ENCODE measurements at regions not wholly inside any gene's neighbourhood (a gene's known extent, or its start where the extent isn't known, plus 50 kb on each side); places are given as distances from the start of the nearest gene placed in this dataset.
"Not testable (repeated sequence)": the region's sequence is repeated elsewhere in the genome, so short reads cannot be mapped to it uniquely, and the experiment has no call there.

- no peak for DNase-seq (ENCODE audit: low read depth, low spot score)
Observed at GRCh38 chr5:126120939-126121338, 302.3 kb upstream of the GRAMD2B start.

DNA sequence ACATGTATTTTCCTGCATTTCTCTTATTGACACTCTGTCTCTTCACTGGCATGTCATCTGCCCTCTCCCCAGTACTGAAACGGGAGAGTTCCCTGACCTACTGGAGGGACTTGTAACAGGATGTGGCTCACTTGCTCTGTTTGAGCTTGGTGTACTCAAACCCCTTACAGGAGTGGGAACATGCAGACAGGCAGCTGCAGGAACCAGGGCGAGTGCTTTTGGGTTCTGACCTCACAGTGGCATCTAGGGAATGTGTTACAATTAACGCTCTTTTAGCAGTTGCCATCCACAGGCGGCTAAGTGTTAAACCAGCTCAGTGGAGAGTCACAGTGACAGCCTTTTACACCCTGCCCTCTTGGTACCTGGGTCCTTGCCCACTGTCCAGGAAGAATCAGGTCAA, 300.3 kb upstream of the GRAMD2B start:
- DNase-seq (ENCODE audit: low read depth, low spot score), result peak; percentile 36

DNA sequence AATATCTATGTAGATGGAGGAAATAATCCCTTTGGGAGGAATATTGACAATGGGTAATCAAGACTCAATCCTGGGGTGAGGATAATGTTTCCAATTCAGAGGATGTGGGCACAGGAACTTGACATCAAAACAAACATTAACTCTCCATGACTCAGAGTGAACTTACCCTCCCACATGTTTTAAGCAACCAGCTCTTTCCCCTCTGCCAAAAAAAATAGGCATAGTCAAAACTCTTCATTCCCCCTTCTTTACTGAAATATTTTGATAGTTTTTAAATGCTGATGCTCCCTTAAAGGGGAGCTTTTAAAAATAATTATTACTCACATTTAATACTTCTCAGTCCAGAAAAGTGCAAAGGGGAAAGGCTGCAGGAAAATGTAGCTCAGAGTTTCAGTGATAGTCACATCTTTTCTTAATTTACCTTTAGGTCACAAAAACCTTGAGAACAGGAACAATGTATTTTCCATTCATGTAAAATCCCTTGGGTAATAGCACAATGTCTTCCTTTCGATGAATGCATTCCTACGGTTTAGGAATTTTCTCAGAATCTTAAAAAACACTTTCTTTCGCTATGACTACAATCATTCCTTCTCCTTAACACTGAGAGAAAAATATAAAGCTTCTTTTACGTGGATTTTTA, 298.4 kb upstream of the GRAMD2B start:
- DNase-seq (ENCODE audit: low read depth, low spot score), result peak; percentile 62

GRCh38 chr5:126125407-126125806, 297.8 kb upstream of the GRAMD2B start:
- no peak for DNase-seq (ENCODE audit: low read depth, low spot score)

DNA sequence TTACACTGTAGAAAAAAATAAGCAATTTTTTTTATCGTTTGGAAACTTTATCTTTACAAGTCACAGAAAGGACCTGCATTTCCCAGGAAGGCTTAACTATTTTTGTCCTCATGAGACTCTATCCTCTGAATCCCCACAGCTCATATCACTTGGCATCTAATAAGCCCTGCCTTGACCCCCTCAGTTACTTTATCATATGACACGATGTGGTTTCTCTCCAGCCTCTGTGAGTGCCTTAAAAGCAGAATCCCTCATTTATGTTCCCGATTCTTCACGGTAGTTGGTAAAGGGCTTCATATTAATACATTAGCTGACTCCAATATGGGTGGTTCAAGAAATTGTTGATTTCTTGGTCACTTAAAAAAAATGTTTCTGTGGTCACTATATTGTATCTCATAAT, 296.6 kb upstream of the GRAMD2B start:
- DNase-seq (ENCODE audit: low read depth, low spot score), result no peak

DNA sequence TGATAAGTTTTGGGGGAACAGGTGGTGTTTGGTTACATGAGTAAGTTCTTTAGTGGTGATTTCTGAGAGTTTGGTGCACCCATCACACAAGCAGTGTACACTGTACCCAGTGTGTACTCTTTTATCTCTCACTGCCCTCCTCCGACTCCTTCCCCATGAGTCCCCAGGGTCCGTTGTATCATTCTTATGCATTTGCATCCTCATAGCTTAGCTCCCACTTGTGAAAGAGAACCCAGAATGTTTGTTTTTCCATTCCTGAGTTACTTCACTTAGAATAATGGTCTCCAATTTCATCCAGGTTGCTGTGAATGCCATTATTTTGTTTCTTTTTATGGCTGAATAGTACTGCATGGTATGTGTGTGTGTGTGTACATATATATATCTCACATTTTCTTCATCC, 295.8 kb upstream of the GRAMD2B start:
- DNase-seq (ENCODE audit: low read depth, low spot score), result not testable (repeated sequence)

DNA sequence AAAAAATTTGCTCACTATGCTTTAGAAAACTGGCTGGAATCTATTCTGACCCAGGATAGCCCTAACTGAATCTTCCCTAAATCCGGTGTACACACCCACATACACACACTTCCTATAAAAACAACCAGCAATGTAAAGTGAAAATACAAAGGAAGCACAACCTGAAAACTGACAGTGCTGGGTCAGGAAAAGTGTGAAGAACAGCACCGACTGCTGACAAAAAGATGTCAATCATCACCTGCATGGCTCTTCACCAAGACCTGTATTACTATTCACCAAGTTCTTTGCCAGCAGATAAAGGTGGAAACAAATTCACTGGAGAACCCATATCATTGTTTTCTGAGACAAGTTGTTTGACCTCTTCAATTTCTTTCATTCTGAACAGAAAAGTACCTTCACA, 293.8 kb upstream of the GRAMD2B start:
- no peak for DNase-seq (ENCODE audit: low read depth, low spot score)

DNA sequence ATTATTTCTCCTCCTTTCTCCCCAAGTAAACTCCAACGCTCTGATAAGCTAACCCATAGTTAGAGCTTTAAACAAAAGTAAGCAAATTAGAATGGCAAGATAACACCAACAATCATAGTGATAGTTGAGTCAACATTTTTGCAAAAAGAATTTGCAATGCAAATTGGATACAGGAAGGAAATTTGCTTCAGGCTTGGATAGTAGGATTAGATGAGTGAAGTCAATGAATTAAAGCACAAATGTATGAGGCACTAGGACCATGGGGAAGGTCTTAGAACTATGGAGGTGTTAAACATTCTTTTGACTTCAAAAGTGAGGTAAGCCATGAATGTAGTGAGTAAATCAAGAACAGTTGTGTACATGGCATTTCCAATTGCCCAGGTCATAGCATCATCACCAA, 289.8 kb upstream of the GRAMD2B start:
- DNase-seq (ENCODE audit: low read depth, low spot score), result no peak

DNA sequence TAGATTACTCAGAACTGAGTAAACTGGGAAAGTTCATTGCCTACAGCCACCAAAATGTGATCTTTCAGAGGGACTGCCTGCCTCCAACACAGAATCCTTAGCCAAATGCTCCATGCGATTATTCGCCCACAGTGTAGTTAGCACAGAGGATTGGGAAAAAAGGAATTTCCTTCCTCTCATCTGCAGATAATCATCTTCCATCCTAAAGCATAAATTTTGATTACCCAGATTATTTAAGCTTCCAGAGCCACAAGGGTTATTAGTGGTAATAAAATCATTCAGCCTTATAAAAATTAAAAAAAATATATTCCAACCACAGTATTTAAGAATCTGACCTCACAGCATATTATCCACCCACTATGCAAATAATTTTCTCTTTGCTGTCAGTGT, 285.3 kb upstream of the GRAMD2B start:
- DNase-seq (ENCODE audit: low read depth, low spot score), result no peak

DNA sequence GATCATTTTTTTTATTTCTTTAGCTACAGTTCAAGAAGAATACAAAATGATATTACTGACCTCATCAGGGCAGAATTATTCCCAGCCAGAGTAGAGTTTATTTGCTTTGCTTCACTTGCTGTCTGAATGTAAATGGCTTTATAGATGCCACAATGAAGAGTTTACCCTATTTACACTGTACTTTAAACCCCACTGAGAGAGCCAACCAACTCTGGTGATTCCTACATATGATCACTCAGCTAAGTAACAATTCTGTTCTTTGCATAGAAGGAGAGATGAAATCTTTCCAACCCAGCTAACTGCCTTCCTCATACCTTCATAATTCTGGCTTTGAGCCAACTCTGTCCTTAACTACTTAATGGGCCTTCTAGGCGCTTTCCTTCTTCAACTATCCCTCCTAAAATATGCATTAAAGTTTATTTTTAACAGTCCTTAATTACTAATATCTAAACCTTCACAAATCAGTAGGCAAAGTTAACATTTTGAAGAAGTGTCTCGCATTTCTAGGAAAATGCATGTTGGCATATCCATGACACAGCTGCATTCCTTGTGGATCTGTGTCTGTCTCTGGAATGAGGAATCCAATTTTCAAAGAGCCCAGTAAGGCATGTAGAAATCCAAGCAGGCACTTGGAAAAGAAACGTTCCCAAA, 284.8 kb upstream of the GRAMD2B start:
- DNase-seq (ENCODE audit: low read depth, low spot score), result peak; percentile 48

GRCh38 chr5:126139086-126139485, 284.1 kb upstream of the GRAMD2B start:
- no peak for DNase-seq (ENCODE audit: low read depth, low spot score)

DNA sequence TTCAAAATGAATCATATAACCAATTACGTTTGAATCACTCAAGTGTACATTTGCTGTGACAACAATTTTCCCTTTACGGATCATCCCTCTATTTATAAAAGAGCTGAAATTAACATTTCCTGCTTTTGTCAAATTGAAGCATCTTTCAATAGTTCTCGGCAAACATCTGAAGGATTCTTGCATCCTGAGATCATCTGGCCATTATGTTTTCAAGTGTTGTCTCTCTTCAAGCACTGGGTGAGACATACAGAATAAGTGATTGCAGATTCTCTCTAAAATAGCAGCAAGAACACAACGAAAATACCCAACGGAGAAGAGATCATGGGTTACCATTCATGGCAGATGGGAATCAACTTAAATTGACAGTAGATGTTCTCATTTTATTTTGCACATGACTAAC, 283.4 kb upstream of the GRAMD2B start:
- DNase-seq (ENCODE audit: low read depth, low spot score), result peak; percentile 41

- no peak for DNase-seq (ENCODE audit: low read depth, low spot score)
Observed at GRCh38 chr5:126143622-126144021, 279.6 kb upstream of the GRAMD2B start.

DNA sequence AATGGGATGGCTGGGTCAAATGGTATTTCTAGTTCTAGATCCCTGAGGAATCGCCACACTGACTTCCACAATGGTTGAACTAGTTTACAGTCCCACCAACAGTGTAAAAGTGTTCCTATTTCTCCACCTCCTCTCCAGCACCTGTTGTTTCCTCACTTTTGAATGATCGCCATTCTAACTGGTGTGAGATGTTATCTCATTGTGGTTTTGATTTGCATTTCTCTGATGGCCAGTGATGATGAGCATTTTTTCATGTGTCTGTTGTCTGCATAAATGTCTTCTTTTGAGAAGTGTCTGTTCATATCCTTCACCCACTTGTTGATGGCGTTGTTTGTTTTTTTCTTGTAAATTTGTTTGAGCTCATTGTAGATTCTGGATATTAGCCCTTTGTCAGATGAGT, 272.9 kb upstream of the GRAMD2B start:
- not testable (repeated sequence) for DNase-seq (ENCODE audit: low read depth, low spot score)

- DNase-seq (ENCODE audit: low read depth, low spot score), result not testable (repeated sequence)
Observed at GRCh38 chr5:126155298-126155697, 267.9 kb upstream of the GRAMD2B start.

DNA sequence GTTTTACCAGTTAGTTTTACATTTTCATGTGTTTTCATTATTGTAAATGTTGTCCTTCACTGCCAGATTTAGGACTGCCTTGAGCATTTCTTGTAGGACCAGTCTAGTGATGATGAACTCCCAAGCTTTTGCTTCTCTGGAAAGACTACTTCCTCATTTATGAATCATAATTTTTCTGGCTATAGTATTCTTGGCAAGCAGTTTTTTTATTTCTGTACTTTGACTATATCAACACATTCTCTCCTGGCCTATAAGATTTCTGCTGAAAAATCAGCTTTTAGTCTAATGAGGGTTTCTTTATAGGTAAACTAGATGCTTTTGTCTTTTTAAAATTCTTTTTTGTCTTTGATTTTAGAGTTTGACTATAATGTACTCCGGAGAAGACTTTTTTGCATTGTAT, 256.8 kb upstream of the GRAMD2B start:
- no peak for DNase-seq (ENCODE audit: low read depth, low spot score)

- DNase-seq (ENCODE audit: low read depth, low spot score), result no peak
Observed at GRCh38 chr5:126168785-126169184, 254.4 kb upstream of the GRAMD2B start.

GRCh38 chr5:126171916-126172315, 251.3 kb upstream of the GRAMD2B start:
- DNase-seq (ENCODE audit: low read depth, low spot score), result no peak

DNA sequence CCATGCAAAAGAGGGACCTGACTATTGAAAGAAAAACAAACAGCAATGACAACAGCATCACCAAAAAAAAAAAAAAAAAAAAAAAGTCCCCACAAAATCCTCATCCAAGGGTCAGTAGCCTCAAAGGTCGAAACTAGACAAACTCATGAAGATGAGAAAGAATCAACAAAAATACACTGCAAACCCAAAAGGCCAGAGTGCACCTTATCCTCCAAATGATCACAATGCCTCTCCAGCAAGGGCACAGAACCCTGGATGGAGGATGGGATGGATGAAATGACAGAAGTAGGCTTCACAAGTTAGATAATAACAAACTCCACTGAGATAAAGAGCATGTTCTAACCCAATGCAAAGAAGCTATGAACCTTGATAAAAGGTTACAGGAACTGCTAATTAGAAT, 250.4 kb upstream of the GRAMD2B start:
- DNase-seq (ENCODE audit: low read depth, low spot score), result no peak

DNA sequence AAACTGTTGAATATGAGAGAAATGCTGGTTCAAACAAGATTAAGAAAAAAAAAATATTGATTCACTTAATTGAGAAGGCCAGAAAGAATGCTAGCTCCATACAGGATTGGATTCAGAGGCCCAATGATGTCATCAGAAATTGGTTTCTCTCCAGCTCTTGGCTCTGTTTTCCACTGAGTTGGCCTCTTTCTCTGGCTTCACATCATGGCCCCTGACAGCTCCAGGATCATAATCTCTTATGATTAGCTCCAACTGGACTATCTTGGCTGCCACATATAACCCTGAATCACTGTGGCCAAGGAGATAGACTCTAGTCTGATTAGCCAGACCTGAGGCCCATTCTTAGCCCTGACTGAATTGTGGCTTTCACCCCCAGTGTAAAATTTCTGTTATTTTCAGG, 244.7 kb upstream of the GRAMD2B start:
- peak; percentile 85 for DNase-seq (ENCODE audit: low read depth, low spot score)

GRCh38 chr5:126182971-126183695, 240.1 kb upstream of the GRAMD2B start:
- DNase-seq (ENCODE audit: low read depth, low spot score), result no peak

- no peak for DNase-seq (ENCODE audit: low read depth, low spot score)
Observed at GRCh38 chr5:126184474-126184873, 238.7 kb upstream of the GRAMD2B start.

DNA sequence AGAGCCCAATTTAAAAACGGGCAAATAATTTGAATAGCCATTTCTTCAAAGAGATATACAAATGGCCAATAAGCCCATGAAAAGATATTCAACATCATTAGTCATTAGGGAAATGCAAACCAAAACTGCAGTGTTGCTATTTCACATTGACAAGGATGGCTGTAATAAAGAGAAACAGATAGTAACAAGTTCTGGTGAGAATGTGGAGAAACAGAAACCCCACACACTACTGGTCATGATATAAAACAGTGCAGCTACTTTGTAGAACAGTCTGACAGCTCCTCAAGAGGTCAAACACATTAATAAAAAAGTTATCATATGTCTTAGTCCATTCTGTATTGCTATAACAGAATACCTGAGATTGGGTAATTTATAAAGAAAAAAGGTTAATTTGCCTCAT, 237.0 kb upstream of the GRAMD2B start:
- no peak for DNase-seq (ENCODE audit: low read depth, low spot score)
